ENCODE measurements at regions not wholly inside any gene's neighbourhood (a gene's known extent, or its start where the extent isn't known, plus 50 kb on each side); places are given as distances from the start of the nearest gene placed in this dataset.

GRCh38 chr1:60411591-60411990, 338.0 kb upstream of the C1orf87 start:
- no peak for DNase-seq

GRCh38 chr1:60402816-60403215, 329.2 kb upstream of the C1orf87 start:
- no peak for DNase-seq

- no peak for DNase-seq
Observed at GRCh38 chr1:60402216-60402615, 328.6 kb upstream of the C1orf87 start.

- DNase-seq = no peak
Observed at GRCh38 chr1:60394436-60394835, 320.9 kb upstream of the C1orf87 start.

- no peak for DNase-seq
Observed at GRCh38 chr1:60390593-60391282, 317.2 kb upstream of the C1orf87 start.

- DNase-seq = no peak
Observed at GRCh38 chr1:60388092-60388987, 314.8 kb upstream of the C1orf87 start.

- DNase-seq = no peak
Observed at GRCh38 chr1:60387175-60387574, 313.6 kb upstream of the C1orf87 start.

- no peak for DNase-seq
Observed at GRCh38 chr1:60386249-60386648, 312.7 kb upstream of the C1orf87 start.

GRCh38 chr1:60376196-60376595, 302.6 kb upstream of the C1orf87 start:
- no peak for DNase-seq

GRCh38 chr1:60374537-60374936, 301.0 kb upstream of the C1orf87 start:
- no peak for DNase-seq

GRCh38 chr1:60367532-60367931, 294.0 kb upstream of the C1orf87 start:
- no peak for DNase-seq

- DNase-seq = no peak
Observed at GRCh38 chr1:60359431-60359830, 285.9 kb upstream of the C1orf87 start.

- DNase-seq = no peak
Observed at GRCh38 chr1:60350531-60350930, 277.0 kb upstream of the C1orf87 start.

GRCh38 chr1:60348884-60349283, 275.3 kb upstream of the C1orf87 start:
- DNase-seq = no peak

GRCh38 chr1:60345621-60346020, 272.1 kb upstream of the C1orf87 start:
- DNase-seq = no peak

- no peak for DNase-seq
Observed at GRCh38 chr1:60345049-60345448, 271.5 kb upstream of the C1orf87 start.

- no peak for DNase-seq
Observed at GRCh38 chr1:60343736-60344135, 270.2 kb upstream of the C1orf87 start.

GRCh38 chr1:60342569-60342968, 269.0 kb upstream of the C1orf87 start:
- no peak for DNase-seq

GRCh38 chr1:60341274-60341673, 267.7 kb upstream of the C1orf87 start:
- no peak for DNase-seq

- no peak for DNase-seq
Observed at GRCh38 chr1:60331647-60332046, 258.1 kb upstream of the C1orf87 start.

GRCh38 chr1:60329651-60330050, 256.1 kb upstream of the C1orf87 start:
- no peak for DNase-seq

- no peak for DNase-seq
Observed at GRCh38 chr1:60311838-60312237, 238.3 kb upstream of the C1orf87 start.

- DNase-seq = no peak
Observed at GRCh38 chr1:60299581-60299980, 226.0 kb upstream of the C1orf87 start.

- DNase-seq = no peak
Observed at GRCh38 chr1:60298290-60298689, 224.7 kb upstream of the C1orf87 start.

Data from activated gamma-delta T cell treated with Interleukin-2 at 50 U/mL for 16 hours (primary cell).